ENCODE measurements at regions not wholly inside any gene's neighbourhood (a gene's known extent, or its start where the extent isn't known, plus 50 kb on each side); places are given as distances from the start of the nearest gene placed in this dataset.

DNA sequence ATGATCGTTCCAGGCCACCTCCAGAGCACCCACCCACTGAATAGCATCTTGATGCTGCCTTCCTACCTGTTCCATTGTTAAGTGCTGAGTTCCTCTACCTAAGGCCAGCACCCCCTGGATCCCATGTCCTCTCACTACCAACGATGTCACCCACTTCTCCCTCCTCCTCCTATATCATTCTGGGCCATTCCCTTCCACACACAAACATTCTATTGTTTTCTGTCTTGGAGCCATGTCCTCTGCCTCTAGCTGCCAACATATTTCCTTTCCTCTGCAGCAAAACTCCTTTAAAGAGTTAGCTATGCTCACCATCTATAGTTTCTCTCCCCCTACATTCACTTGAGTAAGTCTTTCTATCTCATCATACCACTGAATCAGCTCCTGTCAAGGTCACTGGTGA, 64.0 kb upstream of the ACKR3 start:
- ATAC-seq (ENCODE audit: low read depth) (no peak), DNase-seq (no peak)
- POLR2A ChIA-PET: no interaction called here
- Mint-ChIP-seq H3K4me3 (no peak overlapping the region), H3K27me3 (peaks cover 57% of the 10 kb centered on the region), H3K9me3 (ENCODE audit: insufficient read depth) (peaks cover 2% of the 10 kb centered on the region), H3K27ac (no peak overlapping the region), H3K4me1 (peaks cover 8% of the 10 kb centered on the region)
- Histone ChIP-seq H3K27ac (ENCODE audit: low read length in 2 of 2) (no peak overlapping the region), H4K20me1 (ENCODE audit: control insufficient read depth, insufficient read depth, low read length, poor library complexity, severe bottlenecking) (no peaks in the 10 kb centered on the region), H3K79me2 (ENCODE audit: control insufficient read depth, insufficient read depth, low read length) (no peaks in the 10 kb centered on the region), H3K36me3 (replicated peaks in 1 of 2; ENCODE audit: control extremely low read depth in 1 of 2, control insufficient read depth in 1 of 2, extremely low read depth in 1 of 2, insufficient read depth in 2 of 2, low read length in 1 of 2) (no peaks in the 10 kb centered on the region), H3K4me1 (ENCODE audit: control insufficient read depth in 2 of 2, insufficient read depth in 2 of 2, low read length in 2 of 2) (peaks cover 5 to 6% of the 10 kb centered on the region in 2 donors), H2AFZ (ENCODE audit: insufficient read depth, low read depth, low read length, poor library complexity, severe bottlenecking) (no peak overlapping the region), H3K4me3 (ENCODE audit: control extremely low read depth in 1 of 5, extremely low read depth in 1 of 5, insufficient read depth in 1 of 5, low read depth in 2 of 5, low read length in 4 of 5) (no peak overlapping the region), H3K27me3 (replicated peaks in 1 of 4; ENCODE audit: control extremely low read depth in 1 of 4, control insufficient read depth in 3 of 4, insufficient read depth in 4 of 4, low read length in 3 of 4) (peaks cover 2 to 37% (median 14%) of the 10 kb centered on the region in 4 experiments), H3K9ac (ENCODE audit: low read length) (no peak overlapping the region), H3K4me2 (replicated peaks; ENCODE audit: low read depth, low read length, poor library complexity, severe bottlenecking) (no peak overlapping the region), H3K9me3 (ENCODE audit: control extremely low read depth in 1 of 3, control insufficient read depth in 2 of 3, insufficient read depth in 1 of 3, low read length in 2 of 3) (peaks cover 0 to 3% (median 0%) of the 10 kb centered on the region in 3 donors)
- WGBS (ENCODE audit: insufficient coverage): 82% methylated on average over 2 of the region's 2 CpGs
- CTCF ChIA-PET: interaction anchor here (11.1 kb wide), 1 partner anchor 64 kb away, joined by 429 read pairs; the partner anchor contains the start of gene ACKR3
- intact Hi-C loops (cut with micrococcal nuclease): no loop called here
- TF ChIP-seq CTCF (IDR thresholded peaks at IDR 0.05) (no peak), EZH2 (IDR thresholded peaks at IDR 0.05; ENCODE audit: borderline replicate concordance, insufficient read depth, low read depth, low read length, poor library complexity, severe bottlenecking) (no peak)

- Mint-ChIP-seq H3K27me3 (peaks cover 50% of the 10 kb centered on the region), H3K4me3 (peak overlapping the region; percentile 78), H3K27ac (no peak overlapping the region), H3K4me1 (peaks cover 8% of the 10 kb centered on the region), H3K9me3 (ENCODE audit: insufficient read depth) (peaks cover 2% of the 10 kb centered on the region)
- ChIA-PET POLR2A (no interaction called here), CTCF (interaction anchor here (11.1 kb wide), 1 partner anchor 63 kb away, joined by 429 read pairs; the partner anchor contains the start of gene ACKR3)
- 22% methylated on average over 50 of the region's 56 CpGs for WGBS (ENCODE audit: insufficient coverage)
- no peaks in the 10 kb centered on the region for H4K20me1 ChIP-seq (ENCODE audit: control insufficient read depth, insufficient read depth, low read length, poor library complexity, severe bottlenecking)
- no peak overlapping the region for H3K27ac ChIP-seq (ENCODE audit: low read length in 2 of 2)
- H2AFZ ChIP-seq (ENCODE audit: insufficient read depth, low read depth, low read length, poor library complexity, severe bottlenecking): peak overlapping the region; percentile 50
- DNase-seq (peak; percentile 67), ATAC-seq (ENCODE audit: low read depth) (peak; percentile 71)
- peak overlapping the region; percentile 47 for H3K9ac ChIP-seq (ENCODE audit: low read length)
- TF ChIP-seq EZH2 (IDR thresholded peaks at IDR 0.05; ENCODE audit: borderline replicate concordance, insufficient read depth, low read depth, low read length, poor library complexity, severe bottlenecking) (no peak), CTCF (IDR thresholded peaks at IDR 0.05) (no peak)
- no peaks in the 10 kb centered on the region for H3K79me2 ChIP-seq (ENCODE audit: control insufficient read depth, insufficient read depth, low read length)
- intact Hi-C loops (cut with micrococcal nuclease): no loop called here
- no peaks in the 10 kb centered on the region for H3K36me3 ChIP-seq (replicated peaks in 1 of 2; ENCODE audit: control extremely low read depth in 1 of 2, control insufficient read depth in 1 of 2, extremely low read depth in 1 of 2, insufficient read depth in 2 of 2, low read length in 1 of 2)
- peak overlapping the region in 3 of 5 experiments; percentile 32 to 54 (median 45) for H3K4me3 ChIP-seq (ENCODE audit: control extremely low read depth in 1 of 5, extremely low read depth in 1 of 5, insufficient read depth in 1 of 5, low read depth in 2 of 5, low read length in 4 of 5)
- H3K9me3 ChIP-seq (ENCODE audit: control extremely low read depth in 1 of 3, control insufficient read depth in 2 of 3, insufficient read depth in 1 of 3, low read length in 2 of 3): peaks cover 0 to 3% (median 0%) of the 10 kb centered on the region in 3 donors
- peak overlapping the region; percentile 64 for H3K4me2 ChIP-seq (replicated peaks; ENCODE audit: low read depth, low read length, poor library complexity, severe bottlenecking)
- peaks cover 2 to 41% (median 14%) of the 10 kb centered on the region in 4 experiments for H3K27me3 ChIP-seq (replicated peaks in 1 of 4; ENCODE audit: control extremely low read depth in 1 of 4, control insufficient read depth in 3 of 4, insufficient read depth in 4 of 4, low read length in 3 of 4)
- H3K4me1 ChIP-seq (ENCODE audit: control insufficient read depth in 2 of 2, insufficient read depth in 2 of 2, low read length in 2 of 2): peaks cover 5 to 6% of the 10 kb centered on the region in 2 donors
Measured at GRCh38 chr2:236507393-236508085, 62.1 kb upstream of the ACKR3 start.

Data from B cell (primary cell).